ENCODE measurements at regions not wholly inside any gene's neighbourhood (a gene's known extent, or its start where the extent isn't known, plus 50 kb on each side); places are given as distances from the start of the nearest gene placed in this dataset.

DNA sequence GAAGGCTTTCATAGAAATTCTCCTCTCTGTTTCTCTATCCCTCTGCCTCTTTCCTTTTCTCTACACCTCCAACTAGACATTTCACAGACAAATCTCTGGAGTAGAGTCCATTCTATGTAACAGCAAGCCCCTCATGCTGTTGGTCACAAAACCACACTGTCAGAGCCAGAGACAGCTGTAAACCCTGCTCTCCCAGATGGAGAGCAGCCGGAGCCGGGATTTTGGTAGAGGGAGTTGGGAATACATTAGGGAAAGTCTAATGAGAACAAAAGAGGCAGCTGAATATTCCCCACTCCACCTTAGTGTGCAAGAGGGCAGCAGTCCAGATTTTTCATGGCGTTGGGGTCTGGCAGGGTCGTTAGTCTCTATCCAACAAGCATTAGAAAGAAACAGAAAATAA is 68.3 kb upstream of the EDN1 start:
- H3K4me3 ChIP-seq = no peak overlapping the region
- no peaks in the 10 kb centered on the region for H4K20me1 ChIP-seq (ENCODE audit: insufficient read depth, poor library complexity, severe bottlenecking)
- no peak for TF ChIP-seq EZH2phosphoT487 (IDR thresholded peaks at IDR 0.05; ENCODE audit: low read depth, severe bottlenecking, unreplicated experiment)
- TF ChIP-seq, protein P1, sequence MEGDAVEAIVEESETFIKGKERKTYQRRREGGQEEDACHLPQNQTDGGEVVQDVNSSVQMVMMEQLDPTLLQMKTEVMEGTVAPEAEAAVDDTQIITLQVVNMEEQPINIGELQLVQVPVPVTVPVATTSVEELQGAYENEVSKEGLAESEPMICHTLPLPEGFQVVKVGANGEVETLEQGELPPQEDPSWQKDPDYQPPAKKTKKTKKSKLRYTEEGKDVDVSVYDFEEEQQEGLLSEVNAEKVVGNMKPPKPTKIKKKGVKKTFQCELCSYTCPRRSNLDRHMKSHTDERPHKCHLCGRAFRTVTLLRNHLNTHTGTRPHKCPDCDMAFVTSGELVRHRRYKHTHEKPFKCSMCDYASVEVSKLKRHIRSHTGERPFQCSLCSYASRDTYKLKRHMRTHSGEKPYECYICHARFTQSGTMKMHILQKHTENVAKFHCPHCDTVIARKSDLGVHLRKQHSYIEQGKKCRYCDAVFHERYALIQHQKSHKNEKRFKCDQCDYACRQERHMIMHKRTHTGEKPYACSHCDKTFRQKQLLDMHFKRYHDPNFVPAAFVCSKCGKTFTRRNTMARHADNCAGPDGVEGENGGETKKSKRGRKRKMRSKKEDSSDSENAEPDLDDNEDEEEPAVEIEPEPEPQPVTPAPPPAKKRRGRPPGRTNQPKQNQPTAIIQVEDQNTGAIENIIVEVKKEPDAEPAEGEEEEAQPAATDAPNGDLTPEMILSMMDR (IDR thresholded peaks at IDR 0.05; ENCODE audit: poor library complexity) = no peak
- TF ChIP-seq EZH2 (IDR thresholded peaks at IDR 0.05; ENCODE audit: borderline replicate concordance) = no peak
- H3K9me3 ChIP-seq (ENCODE audit: low read depth) = no peaks in the 10 kb centered on the region
- H2AFZ ChIP-seq = no peak overlapping the region
- no peak overlapping the region for H3K4me2 ChIP-seq
- H3K4me1 ChIP-seq (ENCODE audit: insufficient read depth) = no peaks in the 10 kb centered on the region
- H3K79me2 ChIP-seq = no peaks in the 10 kb centered on the region
- no peaks in the 10 kb centered on the region for H3K36me3 ChIP-seq (replicated peaks; ENCODE audit: insufficient read depth, low read depth)
- no peaks in the 10 kb centered on the region for H3K27me3 ChIP-seq
- H3K9me2 ChIP-seq (replicated peaks; ENCODE audit: insufficient read depth) = no peaks in the 10 kb centered on the region
- WGBS (ENCODE audit: low lambda C conversion rate, missing lambda C conversion rate) = 79% methylated on average over 4 of the region's 4 CpGs
- DNase-seq (ENCODE audit: low spot score) = no peak
- no peak overlapping the region for H3K27ac ChIP-seq

DNA sequence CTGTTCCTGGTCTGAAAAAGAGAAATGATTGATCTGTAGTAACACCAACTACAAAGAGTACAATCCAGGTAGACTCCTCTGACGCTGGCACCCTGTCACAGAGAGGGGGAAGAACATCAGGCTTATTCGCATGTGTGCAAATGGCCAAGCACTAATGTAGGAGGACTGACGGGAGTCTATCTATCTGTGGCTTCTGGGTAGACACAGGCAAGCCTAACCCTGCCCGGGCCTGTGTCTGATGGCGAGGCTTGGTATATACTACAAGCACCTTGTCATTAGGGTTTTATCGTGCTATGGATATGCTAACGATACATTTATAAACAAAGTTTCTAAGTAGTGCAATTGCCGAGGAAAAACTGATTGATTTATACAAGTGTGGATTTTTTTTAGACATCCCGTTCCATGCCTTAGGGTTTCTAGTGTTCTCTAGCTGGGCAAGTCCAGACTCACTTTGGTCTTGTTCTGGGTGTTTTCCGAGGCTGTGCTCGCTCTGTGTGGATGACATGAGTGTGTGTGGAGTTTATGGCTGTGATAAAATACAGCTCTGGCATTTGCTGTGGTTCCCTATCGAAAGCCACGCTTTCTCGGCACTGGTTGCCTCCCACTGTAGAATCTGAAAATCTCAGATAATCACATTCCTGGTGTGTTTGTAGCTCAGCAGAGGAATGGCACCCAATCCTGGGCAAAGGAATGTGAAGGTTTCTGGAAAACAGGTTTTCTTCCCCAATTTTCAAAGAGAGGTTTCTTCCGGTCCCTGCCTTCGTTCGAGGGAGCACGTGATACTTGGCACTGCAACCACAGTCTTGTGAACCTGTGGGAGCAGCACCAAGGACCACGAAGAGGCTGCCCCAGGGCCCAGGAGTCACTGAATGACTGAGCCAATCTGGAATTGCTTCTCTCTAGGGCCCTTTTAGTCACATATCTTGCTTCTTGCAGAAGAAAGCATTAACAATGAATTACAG is 67.5 kb upstream of the EDN1 start:
- Histone ChIP-seq H3K27me3 (no peaks in the 10 kb centered on the region), H4K20me1 (ENCODE audit: insufficient read depth, poor library complexity, severe bottlenecking) (no peaks in the 10 kb centered on the region), H3K4me2 (no peak overlapping the region), H2AFZ (no peak overlapping the region), H3K4me3 (no peak overlapping the region), H3K4me1 (ENCODE audit: insufficient read depth) (no peaks in the 10 kb centered on the region), H3K9me2 (replicated peaks; ENCODE audit: insufficient read depth) (no peaks in the 10 kb centered on the region), H3K27ac (no peak overlapping the region), H3K79me2 (no peaks in the 10 kb centered on the region), H3K9me3 (ENCODE audit: low read depth) (no peaks in the 10 kb centered on the region), H3K36me3 (replicated peaks; ENCODE audit: insufficient read depth, low read depth) (no peaks in the 10 kb centered on the region)
- no peak for DNase-seq (ENCODE audit: low spot score)
- 76% methylated on average over 19 of the region's 19 CpGs for WGBS (ENCODE audit: low lambda C conversion rate, missing lambda C conversion rate)
- TF ChIP-seq, protein P1 (IDR thresholded peaks at IDR 0.05; ENCODE audit: poor library complexity) = no peak
- no peak for TF ChIP-seq EZH2phosphoT487 (IDR thresholded peaks at IDR 0.05; ENCODE audit: low read depth, severe bottlenecking, unreplicated experiment)
- TF ChIP-seq EZH2 (IDR thresholded peaks at IDR 0.05; ENCODE audit: borderline replicate concordance) = no peak

DNA sequence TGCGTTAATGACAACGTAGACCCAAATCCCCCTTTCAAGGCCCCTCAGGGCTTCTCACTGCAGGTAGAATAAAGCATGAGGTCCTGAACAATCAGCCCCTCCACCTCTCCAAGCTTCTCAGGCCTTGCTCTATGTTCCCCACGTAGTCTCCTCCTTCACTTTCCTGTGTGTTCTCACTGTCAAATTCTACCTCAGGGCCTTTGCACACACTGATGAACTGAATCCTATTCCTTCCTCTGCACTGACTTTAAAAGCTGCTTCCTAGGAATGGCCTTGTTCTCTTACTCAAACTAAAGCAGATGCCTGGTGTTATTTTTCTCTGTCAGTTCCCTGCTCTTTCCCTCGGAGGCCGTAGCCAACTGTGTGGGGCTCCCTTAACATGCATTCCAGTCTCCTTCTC is 66.8 kb upstream of the EDN1 start:
- no peak overlapping the region for H3K27ac ChIP-seq
- H3K9me3 ChIP-seq (ENCODE audit: low read depth) = no peaks in the 10 kb centered on the region
- H3K4me1 ChIP-seq (ENCODE audit: insufficient read depth) = peaks cover 3% of the 10 kb centered on the region
- H3K9me2 ChIP-seq (replicated peaks; ENCODE audit: insufficient read depth) = no peaks in the 10 kb centered on the region
- no peaks in the 10 kb centered on the region for H4K20me1 ChIP-seq (ENCODE audit: insufficient read depth, poor library complexity, severe bottlenecking)
- H2AFZ ChIP-seq = no peak overlapping the region
- DNase-seq (ENCODE audit: low spot score) = no peak
- TF ChIP-seq EZH2 (IDR thresholded peaks at IDR 0.05; ENCODE audit: borderline replicate concordance) (no peak), EZH2phosphoT487 (IDR thresholded peaks at IDR 0.05; ENCODE audit: low read depth, severe bottlenecking, unreplicated experiment) (no peak)
- TF ChIP-seq, protein P1 (IDR thresholded peaks at IDR 0.05; ENCODE audit: poor library complexity) = no peak
- no peaks in the 10 kb centered on the region for H3K36me3 ChIP-seq (replicated peaks; ENCODE audit: insufficient read depth, low read depth)
- H3K4me2 ChIP-seq = no peak overlapping the region
- no peaks in the 10 kb centered on the region for H3K79me2 ChIP-seq
- H3K4me3 ChIP-seq = no peak overlapping the region
- 91% methylated on average over 5 of the region's 5 CpGs for WGBS (ENCODE audit: low lambda C conversion rate, missing lambda C conversion rate)
- no peaks in the 10 kb centered on the region for H3K27me3 ChIP-seq
